Embryonic facial prominence (tissue), 1 donor: ENCODE measurements at regions not wholly inside any gene's neighbourhood (a gene's known extent, or its start where the extent isn't known, plus 50 kb on each side); places are given as distances from the start of the nearest gene placed in this dataset.

Experiments
- DNase-seq: peaks from one replicate; pipeline ENCODE4 v3.0.0-alpha.2; 2016; ENCODE audit errors: extremely low spot score

- no peak for DNase-seq
Observed at GRCh38 chr1:69233463-69233862, 334.3 kb upstream of the LRRC7 start.

DNA sequence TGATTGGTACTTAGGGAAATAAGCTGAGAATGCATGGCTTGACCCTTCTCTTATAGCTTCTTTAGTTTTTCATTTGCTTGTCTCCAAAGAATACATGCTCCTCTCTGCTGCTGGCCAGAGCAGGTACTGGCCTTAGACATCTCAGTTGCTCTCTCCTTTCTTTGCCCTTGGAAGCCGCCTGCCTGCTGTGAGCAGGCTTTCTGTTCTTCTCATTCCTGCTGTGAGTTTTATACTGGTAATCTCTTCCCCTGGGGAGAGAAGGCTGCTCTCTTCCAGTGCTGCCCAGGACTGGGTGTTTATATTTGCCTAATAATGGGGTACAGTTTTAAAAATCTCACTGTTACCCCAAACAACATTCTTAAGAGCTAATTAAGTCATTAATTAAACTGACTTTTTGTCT is 323.5 kb upstream of the LRRC7 start:
- DNase-seq, result no peak

GRCh38 chr1:69246109-69246508 is 321.6 kb upstream of the LRRC7 start:
- DNase-seq, result no peak

- no peak for DNase-seq
Observed at GRCh38 chr1:69246710-69247109, 321.0 kb upstream of the LRRC7 start.

GRCh38 chr1:69252696-69253095 is 315.0 kb upstream of the LRRC7 start:
- DNase-seq, result no peak

GRCh38 chr1:69256036-69256435 is 311.7 kb upstream of the LRRC7 start:
- no peak for DNase-seq

DNA sequence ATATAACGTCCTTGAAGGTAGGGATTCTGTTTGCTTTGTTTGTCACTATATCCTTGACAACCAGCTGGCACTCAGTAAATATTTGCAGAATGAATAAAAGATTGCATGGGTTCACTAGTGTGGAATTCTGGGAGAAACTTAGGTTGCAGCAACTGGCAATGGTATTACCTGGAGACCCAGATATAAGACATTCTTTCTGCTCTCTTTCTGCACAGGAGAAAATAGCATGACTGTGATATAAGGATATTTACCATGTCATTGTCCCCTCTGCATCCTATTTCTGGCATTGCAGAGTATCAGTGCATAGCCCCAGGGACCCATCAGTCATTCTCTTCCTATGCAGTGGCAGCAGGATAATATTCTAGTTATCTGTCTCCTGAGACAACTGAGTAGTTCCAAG is 308.9 kb upstream of the LRRC7 start:
- DNase-seq, result no peak

DNA sequence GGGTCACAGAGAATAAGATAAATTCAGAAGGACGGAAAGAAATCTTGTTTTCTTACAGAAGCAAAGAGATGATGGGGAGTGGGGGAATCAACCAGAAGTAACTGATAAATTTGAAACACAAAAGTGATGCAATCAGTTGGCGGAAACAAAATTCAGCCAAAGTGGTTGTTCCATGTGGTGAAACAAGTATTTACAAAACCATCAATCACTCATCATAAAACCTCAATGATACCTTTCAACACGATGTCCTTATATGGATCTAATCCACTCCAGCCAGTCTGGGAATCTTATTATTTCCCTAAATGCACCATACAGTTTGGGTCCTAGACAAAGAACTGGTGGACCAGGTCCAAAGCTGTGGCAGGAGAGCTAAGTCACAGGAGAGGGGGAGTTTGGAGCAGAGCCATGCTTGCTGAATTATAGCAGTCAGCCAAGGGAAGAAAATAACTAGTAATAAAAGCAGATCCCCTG is 303.8 kb upstream of the LRRC7 start:
- peak; percentile 15 for DNase-seq

GRCh38 chr1:69269491-69269890 is 298.2 kb upstream of the LRRC7 start:
- no peak for DNase-seq

DNA sequence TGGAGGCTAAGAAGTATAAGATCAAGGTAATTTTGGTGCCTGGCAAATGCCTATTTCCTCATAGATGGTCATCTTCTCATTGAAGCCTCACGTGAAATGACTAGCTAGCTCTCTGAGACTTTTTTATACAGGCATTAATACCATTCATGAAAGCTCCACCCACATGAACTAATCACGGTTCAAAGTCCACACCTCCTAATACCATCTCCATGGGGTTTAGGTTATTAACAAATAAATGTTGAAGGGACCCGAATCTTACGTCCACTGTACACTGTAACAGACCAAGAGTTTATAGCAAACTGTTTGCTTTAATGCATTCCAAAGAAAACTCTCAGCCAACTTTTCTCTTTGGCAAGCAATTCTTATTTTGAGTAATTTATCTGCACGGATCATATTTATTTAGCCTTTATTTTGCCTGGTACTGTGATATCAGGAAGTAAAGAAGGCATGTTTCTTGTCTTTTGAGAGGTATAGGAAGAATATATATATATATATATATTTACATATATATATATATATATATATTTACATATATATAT is 296.1 kb upstream of the LRRC7 start:
- DNase-seq, result no peak

GRCh38 chr1:69272684-69273083 is 295.0 kb upstream of the LRRC7 start:
- no peak for DNase-seq

DNA sequence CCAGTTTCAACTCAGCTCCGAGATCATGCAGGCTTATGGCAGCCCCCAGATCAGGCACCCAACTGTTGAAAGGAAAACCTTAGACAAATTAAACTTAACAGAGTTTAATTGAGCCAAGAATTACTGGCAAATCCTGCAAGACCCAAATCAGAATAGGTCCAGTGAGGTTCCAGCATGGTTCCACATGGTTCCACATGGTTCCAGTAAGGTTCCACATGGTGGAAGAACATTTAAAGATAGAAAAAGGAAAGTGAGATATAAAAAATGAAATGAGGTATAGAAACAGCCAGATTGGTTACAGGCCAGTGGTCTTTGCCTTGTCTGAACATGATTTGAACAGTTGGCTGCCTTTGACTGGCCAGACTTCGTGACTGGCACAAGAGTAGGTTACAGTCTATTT is 288.8 kb upstream of the LRRC7 start:
- no peak for DNase-seq

GRCh38 chr1:69283516-69283915 is 284.2 kb upstream of the LRRC7 start:
- no peak for DNase-seq

- DNase-seq, result no peak
Observed at GRCh38 chr1:69284508-69284907, 283.2 kb upstream of the LRRC7 start.

DNA sequence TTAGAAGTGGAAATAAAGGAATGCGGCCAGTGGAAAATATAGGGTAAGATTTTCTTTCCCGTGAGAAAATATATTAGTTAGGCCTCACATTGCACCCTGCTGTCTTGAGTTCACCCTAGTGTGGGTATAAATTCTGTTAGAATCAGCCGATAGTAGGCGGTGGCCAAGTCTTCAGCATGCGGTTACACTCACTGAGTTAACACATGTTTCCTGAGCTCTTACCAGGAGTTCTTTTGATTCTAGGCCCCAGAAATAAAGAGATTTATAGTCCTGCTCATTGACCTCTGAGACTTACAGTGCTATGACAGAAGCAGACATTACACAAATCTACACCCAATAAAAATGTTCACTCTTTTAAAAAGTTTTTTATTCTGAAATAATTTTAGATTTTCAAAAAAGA is 279.3 kb upstream of the LRRC7 start:
- no peak for DNase-seq

DNA sequence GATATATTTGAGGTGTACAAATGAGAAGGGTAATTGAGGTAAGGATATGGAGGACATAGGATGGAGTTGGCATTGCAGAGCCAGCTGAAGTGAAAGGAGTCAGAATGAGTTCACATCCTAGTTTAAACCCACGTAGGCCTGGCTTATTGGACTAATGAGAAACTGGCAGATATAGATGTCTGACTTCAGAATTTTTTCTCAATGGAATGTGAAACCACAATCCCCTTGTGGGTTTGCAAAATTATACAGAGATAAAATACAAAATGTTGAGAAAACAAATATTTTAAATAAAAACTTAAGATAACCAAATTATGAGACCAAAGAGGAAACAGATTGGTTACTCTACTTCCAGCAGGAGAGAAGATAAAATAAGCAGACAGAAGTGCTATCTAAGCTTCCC is 277.4 kb upstream of the LRRC7 start:
- DNase-seq, result no peak

DNA sequence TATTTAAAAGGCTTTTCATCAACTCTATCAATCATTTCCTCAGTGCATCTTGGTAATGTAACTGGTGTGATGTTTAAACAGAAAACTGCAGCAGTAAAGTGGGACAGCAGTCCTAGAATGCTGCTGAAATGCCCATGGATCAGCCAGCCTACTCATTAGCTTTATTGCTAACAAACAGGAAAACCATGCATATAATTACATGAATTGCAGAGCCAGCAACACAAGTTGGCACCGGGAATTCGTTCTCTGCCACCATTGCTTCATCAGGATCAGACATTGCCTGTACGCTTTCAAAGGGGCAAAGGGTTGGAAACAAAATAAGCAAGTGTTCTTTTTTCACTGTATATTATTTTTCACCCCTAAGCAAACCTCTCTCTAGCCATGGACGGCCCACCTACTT is 276.2 kb upstream of the LRRC7 start:
- no peak for DNase-seq

DNA sequence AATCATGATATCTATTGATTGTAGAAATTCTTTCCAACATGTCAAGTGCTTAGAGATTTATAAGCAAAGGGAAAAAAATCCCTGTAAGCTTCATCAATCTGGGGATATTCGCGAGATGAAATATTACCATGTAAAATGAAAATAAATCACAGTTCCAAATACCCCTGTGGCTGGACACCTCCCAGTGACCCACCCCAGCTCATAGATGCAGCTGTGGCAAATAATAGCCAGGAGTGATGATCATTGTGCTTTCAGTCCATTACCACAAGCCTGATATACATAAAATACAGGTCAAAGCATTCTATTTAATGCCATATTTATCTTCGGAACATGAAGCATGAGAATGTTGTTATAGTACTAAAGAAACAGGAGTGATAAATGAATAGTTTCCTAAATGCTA is 274.9 kb upstream of the LRRC7 start:
- no peak for DNase-seq

- DNase-seq, result no peak
Observed at GRCh38 chr1:69294171-69294570, 273.6 kb upstream of the LRRC7 start.

DNA sequence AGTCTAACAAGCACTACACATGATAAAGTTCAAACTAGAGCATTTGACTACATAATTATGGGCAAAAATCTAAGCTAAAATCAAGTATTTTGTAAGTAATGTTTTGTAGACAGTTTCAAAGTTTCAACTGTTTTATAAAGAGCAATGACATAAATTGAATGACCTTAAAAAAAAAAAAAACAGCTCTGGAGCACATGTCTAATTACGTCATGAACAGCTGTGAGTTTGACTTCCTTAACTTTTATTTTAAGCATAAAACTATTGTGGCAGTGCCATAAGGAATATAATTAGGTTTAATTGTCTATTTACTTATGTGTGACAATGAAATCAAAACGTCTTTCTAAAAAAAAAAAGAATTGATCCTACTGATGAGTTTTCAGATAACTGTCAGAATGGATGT is 272.5 kb upstream of the LRRC7 start:
- no peak for DNase-seq

DNA sequence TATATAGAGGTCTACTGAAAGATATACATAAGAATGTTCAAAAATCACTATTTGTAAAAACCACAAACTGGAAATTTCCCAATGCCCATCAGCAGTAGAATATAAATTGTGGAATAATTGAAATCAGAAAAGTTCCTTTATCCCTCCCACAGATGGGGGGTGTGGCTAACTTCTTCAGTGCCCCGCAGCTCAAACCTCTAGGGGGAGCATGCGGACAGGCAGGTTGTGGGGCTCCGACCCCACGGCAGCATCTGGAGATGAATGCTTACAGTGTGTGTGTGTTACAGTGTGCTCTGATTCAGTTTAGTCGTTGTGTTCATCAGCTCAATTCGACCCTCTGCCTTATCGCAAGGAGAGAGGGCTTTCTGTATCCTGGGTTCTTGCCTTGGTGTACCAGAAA is 262.1 kb upstream of the LRRC7 start:
- no peak for DNase-seq

DNA sequence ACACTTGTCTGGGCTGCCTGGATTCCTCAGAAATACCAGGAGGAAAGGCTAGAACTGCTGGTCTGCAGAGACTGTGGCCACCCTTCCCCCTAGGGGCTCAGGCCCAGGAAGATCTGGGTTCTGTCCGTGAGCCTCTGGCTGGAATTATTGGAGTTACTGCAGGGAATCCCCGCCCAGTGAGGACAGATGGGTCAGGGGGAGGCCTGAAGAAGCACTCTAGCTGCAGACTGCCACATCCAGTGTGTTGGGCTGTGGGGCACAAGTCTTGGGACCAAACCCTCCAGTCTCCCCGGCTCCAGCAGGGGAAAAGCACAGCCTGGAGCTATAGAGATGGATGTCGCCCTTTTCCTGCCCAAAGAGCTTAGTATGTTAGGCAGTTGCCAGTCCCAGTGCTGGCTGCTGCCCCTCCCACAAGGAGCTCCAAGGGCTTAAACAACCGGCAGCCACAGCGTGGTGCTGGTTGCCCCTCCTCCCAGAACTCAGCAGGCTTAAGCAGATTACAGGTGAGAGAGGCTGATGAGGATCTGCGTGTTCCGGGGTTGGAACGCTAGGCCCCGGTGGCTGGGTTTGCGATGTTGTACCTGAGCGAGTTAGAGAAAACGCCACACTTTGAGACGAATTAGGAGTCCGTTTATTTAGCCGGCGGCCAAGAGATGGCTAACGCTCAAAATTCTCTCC is 255.5 kb upstream of the LRRC7 start:
- DNase-seq, result no peak

GRCh38 chr1:69313118-69313517 is 254.6 kb upstream of the LRRC7 start:
- DNase-seq, result no peak

- DNase-seq, result no peak
Observed at GRCh38 chr1:69315416-69315815, 252.3 kb upstream of the LRRC7 start.
